SK-N-MC (cell line): ENCODE measurements at regions not wholly inside any gene's neighbourhood (a gene's known extent, or its start where the extent isn't known, plus 50 kb on each side); places are given as distances from the start of the nearest gene placed in this dataset.

Experiments
- EZH2 ChIP-seq: fragments of 200-600 bp; sonication (generic); IDR thresholded peaks from one replicate; pipeline ENCODE4 v1.6.1; 2017; ENCODE audit warnings: antibody characterized with exemption
- POLR2AphosphoS5 ChIP-seq: IDR thresholded peaks from 2 replicates; pipeline ENCODE4 v1.6.1; 2012; ENCODE audit warnings: mild to moderate bottlenecking, low read depth, low read length, borderline replicate concordance

GRCh38 chr14:44663136-44663535 lies 156.1 kb upstream of the FSCB start:
- no peak for TF ChIP-seq POLR2AphosphoS5
- TF ChIP-seq EZH2, result no peak
